ENCODE measurements at regions not wholly inside any gene's neighbourhood (a gene's known extent, or its start where the extent isn't known, plus 50 kb on each side); places are given as distances from the start of the nearest gene placed in this dataset.

GRCh38 chrX:78213331-78213730 lies 73.9 kb upstream of the TAF9B start:
- H3K4me3 ChIP-seq (replicated peaks; ENCODE audit: low read depth, low read length) = no peak overlapping the region
- TF ChIP-seq CTCF (IDR thresholded peaks at IDR 0.05; ENCODE audit: low read depth, low read length, missing control alignments) = no peak
- no peak for DNase-seq (ENCODE audit: extremely low read depth, low read depth)

- DNase-seq (ENCODE audit: extremely low read depth, low read depth) = peak; percentile 4
Measured at GRCh38 chrX:78199851-78200250, 60.4 kb upstream of the TAF9B start.

More at GRCh38 chrX:78199851-78200250, 60.4 kb upstream of the TAF9B start:
- peak; percentile 16 for TF ChIP-seq CTCF (IDR thresholded peaks at IDR 0.05; ENCODE audit: low read depth, low read length, missing control alignments)
- H3K4me3 ChIP-seq (replicated peaks; ENCODE audit: low read depth, low read length) = no peak overlapping the region
